GM23338 (cell line): ENCODE measurements at regions not wholly inside any gene's neighbourhood (a gene's known extent, or its start where the extent isn't known, plus 50 kb on each side); places are given as distances from the start of the nearest gene placed in this dataset.

Experiments used
- ATAC-seq: fragments of 200-7000 bp; cut with Tn5 transposase; 3 replicates; pipeline ENCODE4 v1.9.1; 2020
- DNase-seq: peaks from one replicate; pipeline ENCODE4 v3.0.0-alpha.2; 2015; ENCODE audit warnings: low spot score
- H2AFZ ChIP-seq: fragments of 200-600 bp; sonication (generic); 2 replicates; pipeline ENCODE4 v1.8.0; 2016; ENCODE audit warnings: antibody characterized with exemption, mild to moderate bottlenecking, moderate library complexity
- H3F3A ChIP-seq: fragments of 200-600 bp; sonication (generic); replicated peaks from 2 replicates; pipeline ENCODE4 v1.8.0; 2017; ENCODE audit warnings: antibody characterized with exemption, mixed run types, low read depth
- H3K27ac ChIP-seq: fragments of 200-600 bp; sonication (generic); 2 replicates; pipeline ENCODE4 v1.6.1; 2016; ENCODE audit warnings: low read depth
- H3K27me3 ChIP-seq: fragments of 200-600 bp; sonication (generic); 2 replicates; pipeline ENCODE4 v1.8.0; 2016; ENCODE audit warnings: mild to moderate bottlenecking, mixed run types, moderate library complexity; ENCODE audit not compliant: insufficient read depth
- H3K36me3 ChIP-seq: fragments of 200-600 bp; sonication (generic); 2 replicates; pipeline ENCODE4 v1.8.0; 2016; ENCODE audit warnings: mild to moderate bottlenecking; ENCODE audit not compliant: insufficient read depth
- H3K4me1 ChIP-seq: fragments of 200-600 bp; sonication (generic); 2 replicates; pipeline ENCODE4 v1.8.0; 2016; ENCODE audit warnings: mild to moderate bottlenecking, moderate library complexity; ENCODE audit not compliant: insufficient read depth
- H3K4me2 ChIP-seq: fragments of 200-600 bp; sonication (generic); 2 replicates; pipeline ENCODE4 v1.7.1; 2017; ENCODE audit warnings: mixed run types
- H3K4me3 ChIP-seq: fragments of 200-600 bp; sonication (generic); 2 replicates; pipeline ENCODE4 v1.6.1; 2016; ENCODE audit warnings: mixed run types
- H3K79me2 ChIP-seq: fragments of 200-600 bp; sonication (generic); replicated peaks from 2 replicates; pipeline ENCODE4 v1.8.0; 2017; ENCODE audit warnings: mild to moderate bottlenecking; ENCODE audit not compliant: insufficient read depth
- H3K9me2 ChIP-seq: fragments of 200-600 bp; sonication (generic); 2 replicates; pipeline ENCODE4 v1.8.0; 2017; ENCODE audit not compliant: insufficient read depth
- H4K20me1 ChIP-seq: fragments of 200-600 bp; sonication (generic); replicated peaks from 2 replicates; pipeline ENCODE4 v1.8.0; 2017; ENCODE audit warnings: mild to moderate bottlenecking; ENCODE audit not compliant: insufficient read depth
- H3K27ac Mint-ChIP-seq: 2 replicates; pipeline ENCODE4 v1.8.0; 2020; ENCODE audit warnings: inconsistent platforms, mild to moderate bottlenecking, moderate library complexity, mixed read lengths
- H3K27me3 Mint-ChIP-seq: 3 replicates; pipeline ENCODE4 v1.8.0; 2022; ENCODE audit warnings: low read depth, mild to moderate bottlenecking, moderate library complexity, mixed read lengths, inconsistent platforms; ENCODE audit not compliant: insufficient read depth, poor library complexity
- H3K36me3 Mint-ChIP-seq: 3 replicates; pipeline ENCODE4 v1.8.0; 2021; ENCODE audit warnings: low read depth, mild to moderate bottlenecking, inconsistent platforms, moderate library complexity, mixed read lengths
- H3K4me1 Mint-ChIP-seq: 3 replicates; pipeline ENCODE4 v1.8.0; 2020; ENCODE audit warnings: mild to moderate bottlenecking, inconsistent platforms, mixed read lengths
- H3K4me3 Mint-ChIP-seq: 3 replicates; pipeline ENCODE4 v1.8.0; 2021; ENCODE audit warnings: moderate library complexity, mild to moderate bottlenecking, inconsistent platforms, mixed read lengths
- H3K9me3 Mint-ChIP-seq: 3 replicates; pipeline ENCODE4 v1.8.0; 2020; ENCODE audit warnings: moderate library complexity, mild to moderate bottlenecking, inconsistent platforms, mixed read lengths
- EZH2 ChIP-seq: fragments of 200-600 bp; sonication (generic); IDR thresholded peaks from one replicate; pipeline ENCODE4 v1.8.0; 2017; ENCODE audit warnings: antibody characterized with exemption, mild to moderate bottlenecking, low read depth; ENCODE audit not compliant: unreplicated experiment
- JUNB ChIP-seq: IDR thresholded peaks from one replicate; pipeline ENCODE4 v1.6.1; 2016; ENCODE audit warnings: antibody characterized with exemption; ENCODE audit not compliant: unreplicated experiment
- POLR2AphosphoS5 ChIP-seq: IDR thresholded peaks from 2 replicates; pipeline ENCODE4 v1.6.1; 2016; ENCODE audit warnings: antibody characterized with exemption, low read depth
- ZNF114 ChIP-seq: fragments of 250-450 bp; sonication (Bioruptor Pico); IDR thresholded peaks from 2 replicates; pipeline ENCODE4 v1.5.0; 2020; ENCODE audit warnings: mild to moderate bottlenecking, moderate library complexity
- TF ChIP-seq, protein P1 (sequence below): fragments of 250-450 bp; sonication (Bioruptor Pico); IDR thresholded peaks from 2 replicates; pipeline ENCODE4 v1.5.0; 2020; ENCODE audit warnings: mild to moderate bottlenecking, moderate library complexity
- TF ChIP-seq, protein P2 (sequence below): IDR thresholded peaks from one replicate; pipeline ENCODE4 v1.6.1; 2018; ENCODE audit warnings: antibody characterized with exemption; ENCODE audit not compliant: unreplicated experiment

DNA sequence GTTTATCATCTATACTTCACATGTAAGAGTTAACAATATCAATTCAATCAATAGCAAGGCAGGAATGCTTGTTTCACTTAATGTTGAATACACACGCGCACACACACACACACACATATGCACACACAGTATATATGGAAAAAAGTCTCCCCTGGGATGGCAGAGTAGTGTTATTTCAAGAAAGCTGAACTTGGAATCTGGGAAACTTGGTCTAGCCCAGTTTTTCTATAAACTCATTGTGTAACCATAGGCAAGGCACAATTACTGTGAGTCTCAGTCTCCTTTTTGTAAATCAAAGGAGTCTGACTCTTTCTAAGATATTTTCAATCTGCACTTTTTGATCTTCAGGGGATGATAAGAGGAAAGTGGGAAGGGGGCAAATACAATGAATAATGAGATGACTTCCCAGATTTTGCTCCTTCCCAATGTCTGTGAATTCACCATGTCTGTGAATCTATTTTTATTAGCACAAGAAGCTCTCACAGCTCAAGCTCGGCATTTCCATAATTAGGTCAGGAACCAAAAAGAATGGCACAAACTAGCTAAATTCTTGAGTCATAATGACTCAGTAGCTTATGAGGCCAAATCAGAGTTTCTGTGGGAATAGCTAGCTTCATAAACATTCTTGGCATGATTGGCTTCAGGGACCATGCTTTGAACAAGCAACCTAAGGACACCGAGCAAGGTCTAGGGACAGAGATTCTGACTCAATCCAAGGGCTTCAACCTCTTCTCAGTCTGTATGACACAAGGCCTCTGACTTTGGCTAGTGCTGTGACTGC is 227.4 kb upstream of the DCBLD2 start:
- Histone ChIP-seq H3K79me2 (no peaks in the 10 kb centered on the region), H2AFZ (no peak overlapping the region), H3K27ac (no peak overlapping the region), H3K4me3 (no peak overlapping the region), H3K27me3 (no peaks in the 10 kb centered on the region), H3K9me2 (no peaks in the 10 kb centered on the region; the same call in 1 of the 2 replicates), H3F3A (no peaks in the 10 kb centered on the region), H4K20me1 (no peaks in the 10 kb centered on the region), H3K36me3 (no peaks in the 10 kb centered on the region), H3K4me2 (no peak overlapping the region), H3K4me1 (no peaks in the 10 kb centered on the region)
- no peak for DNase-seq
- TF ChIP-seq, protein P1, sequence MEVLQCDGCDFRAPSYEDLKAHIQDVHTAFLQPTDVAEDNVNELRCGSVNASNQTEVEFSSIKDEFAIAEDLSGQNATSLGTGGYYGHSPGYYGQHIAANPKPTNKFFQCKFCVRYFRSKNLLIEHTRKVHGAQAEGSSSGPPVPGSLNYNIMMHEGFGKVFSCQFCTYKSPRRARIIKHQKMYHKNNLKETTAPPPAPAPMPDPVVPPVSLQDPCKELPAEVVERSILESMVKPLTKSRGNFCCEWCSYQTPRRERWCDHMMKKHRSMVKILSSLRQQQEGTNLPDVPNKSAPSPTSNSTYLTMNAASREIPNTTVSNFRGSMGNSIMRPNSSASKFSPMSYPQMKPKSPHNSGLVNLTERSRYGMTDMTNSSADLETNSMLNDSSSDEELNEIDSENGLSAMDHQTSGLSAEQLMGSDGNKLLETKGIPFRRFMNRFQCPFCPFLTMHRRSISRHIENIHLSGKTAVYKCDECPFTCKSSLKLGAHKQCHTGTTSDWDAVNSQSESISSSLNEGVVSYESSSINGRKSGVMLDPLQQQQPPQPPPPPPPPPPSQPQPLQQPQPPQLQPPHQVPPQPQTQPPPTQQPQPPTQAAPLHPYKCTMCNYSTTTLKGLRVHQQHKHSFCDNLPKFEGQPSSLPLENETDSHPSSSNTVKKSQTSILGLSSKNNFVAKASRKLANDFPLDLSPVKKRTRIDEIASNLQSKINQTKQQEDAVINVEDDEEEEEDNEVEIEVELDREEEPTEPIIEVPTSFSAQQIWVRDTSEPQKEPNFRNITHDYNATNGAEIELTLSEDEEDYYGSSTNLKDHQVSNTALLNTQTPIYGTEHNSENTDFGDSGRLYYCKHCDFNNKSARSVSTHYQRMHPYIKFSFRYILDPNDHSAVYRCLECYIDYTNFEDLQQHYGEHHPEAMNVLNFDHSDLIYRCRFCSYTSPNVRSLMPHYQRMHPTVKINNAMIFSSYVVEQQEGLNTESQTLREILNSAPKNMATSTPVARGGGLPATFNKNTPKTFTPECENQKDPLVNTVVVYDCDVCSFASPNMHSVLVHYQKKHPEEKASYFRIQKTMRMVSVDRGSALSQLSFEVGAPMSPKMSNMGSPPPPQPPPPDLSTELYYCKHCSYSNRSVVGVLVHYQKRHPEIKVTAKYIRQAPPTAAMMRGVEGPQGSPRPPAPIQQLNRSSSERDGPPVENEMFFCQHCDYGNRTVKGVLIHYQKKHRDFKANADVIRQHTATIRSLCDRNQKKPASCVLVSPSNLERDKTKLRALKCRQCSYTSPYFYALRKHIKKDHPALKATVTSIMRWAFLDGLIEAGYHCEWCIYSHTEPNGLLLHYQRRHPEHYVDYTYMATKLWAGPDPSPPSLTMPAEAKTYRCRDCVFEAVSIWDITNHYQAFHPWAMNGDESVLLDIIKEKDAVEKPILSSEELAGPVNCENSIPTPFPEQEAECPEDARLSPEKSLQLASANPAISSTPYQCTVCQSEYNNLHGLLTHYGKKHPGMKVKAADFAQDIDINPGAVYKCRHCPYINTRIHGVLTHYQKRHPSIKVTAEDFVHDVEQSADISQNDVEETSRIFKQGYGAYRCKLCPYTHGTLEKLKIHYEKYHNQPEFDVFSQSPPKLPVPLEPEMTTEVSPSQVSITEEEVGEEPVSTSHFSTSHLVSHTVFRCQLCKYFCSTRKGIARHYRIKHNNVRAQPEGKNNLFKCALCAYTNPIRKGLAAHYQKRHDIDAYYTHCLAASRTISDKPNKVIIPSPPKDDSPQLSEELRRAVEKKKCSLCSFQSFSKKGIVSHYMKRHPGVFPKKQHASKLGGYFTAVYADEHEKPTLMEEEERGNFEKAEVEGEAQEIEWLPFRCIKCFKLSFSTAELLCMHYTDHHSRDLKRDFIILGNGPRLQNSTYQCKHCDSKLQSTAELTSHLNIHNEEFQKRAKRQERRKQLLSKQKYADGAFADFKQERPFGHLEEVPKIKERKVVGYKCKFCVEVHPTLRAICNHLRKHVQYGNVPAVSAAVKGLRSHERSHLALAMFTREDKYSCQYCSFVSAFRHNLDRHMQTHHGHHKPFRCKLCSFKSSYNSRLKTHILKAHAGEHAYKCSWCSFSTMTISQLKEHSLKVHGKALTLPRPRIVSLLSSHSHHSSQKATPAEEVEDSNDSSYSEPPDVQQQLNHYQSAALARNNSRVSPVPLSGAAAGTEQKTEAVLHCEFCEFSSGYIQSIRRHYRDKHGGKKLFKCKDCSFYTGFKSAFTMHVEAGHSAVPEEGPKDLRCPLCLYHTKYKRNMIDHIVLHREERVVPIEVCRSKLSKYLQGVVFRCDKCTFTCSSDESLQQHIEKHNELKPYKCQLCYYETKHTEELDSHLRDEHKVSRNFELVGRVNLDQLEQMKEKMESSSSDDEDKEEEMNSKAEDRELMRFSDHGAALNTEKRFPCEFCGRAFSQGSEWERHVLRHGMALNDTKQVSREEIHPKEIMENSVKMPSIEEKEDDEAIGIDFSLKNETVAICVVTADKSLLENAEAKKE: no peak
- TF ChIP-seq JUNB (no peak), ZNF114 (CRISPR knock-in tag) (no peak), POLR2AphosphoS5 (no peak), EZH2 (no peak)
- TF ChIP-seq, protein P2, sequence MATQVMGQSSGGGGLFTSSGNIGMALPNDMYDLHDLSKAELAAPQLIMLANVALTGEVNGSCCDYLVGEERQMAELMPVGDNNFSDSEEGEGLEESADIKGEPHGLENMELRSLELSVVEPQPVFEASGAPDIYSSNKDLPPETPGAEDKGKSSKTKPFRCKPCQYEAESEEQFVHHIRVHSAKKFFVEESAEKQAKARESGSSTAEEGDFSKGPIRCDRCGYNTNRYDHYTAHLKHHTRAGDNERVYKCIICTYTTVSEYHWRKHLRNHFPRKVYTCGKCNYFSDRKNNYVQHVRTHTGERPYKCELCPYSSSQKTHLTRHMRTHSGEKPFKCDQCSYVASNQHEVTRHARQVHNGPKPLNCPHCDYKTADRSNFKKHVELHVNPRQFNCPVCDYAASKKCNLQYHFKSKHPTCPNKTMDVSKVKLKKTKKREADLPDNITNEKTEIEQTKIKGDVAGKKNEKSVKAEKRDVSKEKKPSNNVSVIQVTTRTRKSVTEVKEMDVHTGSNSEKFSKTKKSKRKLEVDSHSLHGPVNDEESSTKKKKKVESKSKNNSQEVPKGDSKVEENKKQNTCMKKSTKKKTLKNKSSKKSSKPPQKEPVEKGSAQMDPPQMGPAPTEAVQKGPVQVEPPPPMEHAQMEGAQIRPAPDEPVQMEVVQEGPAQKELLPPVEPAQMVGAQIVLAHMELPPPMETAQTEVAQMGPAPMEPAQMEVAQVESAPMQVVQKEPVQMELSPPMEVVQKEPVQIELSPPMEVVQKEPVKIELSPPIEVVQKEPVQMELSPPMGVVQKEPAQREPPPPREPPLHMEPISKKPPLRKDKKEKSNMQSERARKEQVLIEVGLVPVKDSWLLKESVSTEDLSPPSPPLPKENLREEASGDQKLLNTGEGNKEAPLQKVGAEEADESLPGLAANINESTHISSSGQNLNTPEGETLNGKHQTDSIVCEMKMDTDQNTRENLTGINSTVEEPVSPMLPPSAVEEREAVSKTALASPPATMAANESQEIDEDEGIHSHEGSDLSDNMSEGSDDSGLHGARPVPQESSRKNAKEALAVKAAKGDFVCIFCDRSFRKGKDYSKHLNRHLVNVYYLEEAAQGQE: no peak
- Mint-ChIP-seq H3K27ac (no peak overlapping the region), H3K9me3 (0 out of 3 replicates have a peak, but pooled peaks cover 4% of the 10 kb centered on the region), H3K36me3 (no peaks in the 10 kb centered on the region), H3K4me1 (no peaks in the 10 kb centered on the region), H3K4me3 (no peak overlapping the region), H3K27me3 (no peaks in the 10 kb centered on the region)
- ATAC-seq: no peak
